ENCODE measurements at regions not wholly inside any gene's neighbourhood (a gene's known extent, or its start where the extent isn't known, plus 50 kb on each side); places are given as distances from the start of the nearest gene placed in this dataset.

DNA sequence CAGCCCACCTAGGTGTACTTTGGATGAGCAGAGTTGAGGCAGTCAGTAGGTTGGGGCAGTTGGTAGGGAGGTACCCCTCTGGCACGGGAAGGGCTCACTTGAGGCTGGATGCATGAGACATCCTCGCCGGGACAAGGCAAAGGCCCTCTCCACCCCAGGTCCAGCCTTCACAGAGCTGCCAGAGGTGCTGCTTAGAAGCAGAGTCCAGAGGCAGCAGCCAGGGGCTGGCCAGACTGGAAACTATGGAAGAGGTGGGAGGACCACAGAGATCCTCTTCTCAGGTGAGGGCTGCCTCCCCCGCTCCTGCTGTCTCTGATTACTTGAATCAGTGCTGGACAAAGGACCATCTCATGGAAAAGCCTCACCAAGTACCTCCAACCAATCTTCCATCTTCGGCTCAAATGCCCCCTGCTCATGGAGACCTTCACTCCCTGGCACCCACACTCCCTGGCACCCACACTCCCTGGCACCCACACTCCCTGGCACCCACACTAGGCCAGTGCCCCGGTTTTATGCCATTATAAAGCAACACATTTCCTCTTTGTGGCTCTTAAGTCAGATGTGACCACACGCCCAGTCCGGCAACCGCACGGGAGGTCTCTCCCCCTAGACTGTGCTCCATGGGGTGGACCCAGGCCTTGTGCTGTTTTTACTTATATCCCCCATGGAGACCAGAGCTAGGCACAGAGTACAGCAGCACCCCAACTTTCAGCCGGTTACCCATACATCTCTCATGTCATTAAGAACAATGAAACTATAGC, 100.1 kb downstream of the YTHDF1 start:
- no peak for DNase-seq (ENCODE audit: low spot score)

DNA sequence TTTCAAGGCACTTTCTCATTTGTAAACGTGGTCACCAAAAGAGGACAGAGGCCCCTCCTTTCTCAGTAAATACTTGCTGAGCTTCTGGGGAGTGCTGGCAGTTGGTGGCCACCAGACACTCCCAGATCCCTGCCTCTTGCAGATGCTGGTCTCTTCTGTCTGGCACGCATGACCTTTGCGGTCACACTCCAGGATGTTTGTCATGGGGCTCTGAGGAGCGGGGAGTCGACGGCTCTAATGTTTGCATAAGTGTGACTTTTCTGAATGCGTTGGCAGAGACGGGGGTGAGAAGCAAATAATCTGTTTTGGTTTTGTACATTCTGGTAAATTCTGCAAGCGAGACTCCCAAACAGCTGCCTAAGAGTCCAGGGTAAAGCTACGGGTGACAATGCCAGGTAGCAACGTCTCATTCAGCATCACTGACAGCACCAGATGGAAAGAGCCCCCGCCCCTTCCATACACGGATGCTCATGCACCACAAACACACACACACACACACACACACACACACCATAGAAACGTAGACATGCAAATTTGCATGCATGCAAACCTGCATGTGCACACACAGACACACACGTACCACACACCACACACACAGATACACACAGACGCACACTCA, 101.1 kb downstream of the YTHDF1 start:
- no peak for DNase-seq (ENCODE audit: low spot score)

DNA sequence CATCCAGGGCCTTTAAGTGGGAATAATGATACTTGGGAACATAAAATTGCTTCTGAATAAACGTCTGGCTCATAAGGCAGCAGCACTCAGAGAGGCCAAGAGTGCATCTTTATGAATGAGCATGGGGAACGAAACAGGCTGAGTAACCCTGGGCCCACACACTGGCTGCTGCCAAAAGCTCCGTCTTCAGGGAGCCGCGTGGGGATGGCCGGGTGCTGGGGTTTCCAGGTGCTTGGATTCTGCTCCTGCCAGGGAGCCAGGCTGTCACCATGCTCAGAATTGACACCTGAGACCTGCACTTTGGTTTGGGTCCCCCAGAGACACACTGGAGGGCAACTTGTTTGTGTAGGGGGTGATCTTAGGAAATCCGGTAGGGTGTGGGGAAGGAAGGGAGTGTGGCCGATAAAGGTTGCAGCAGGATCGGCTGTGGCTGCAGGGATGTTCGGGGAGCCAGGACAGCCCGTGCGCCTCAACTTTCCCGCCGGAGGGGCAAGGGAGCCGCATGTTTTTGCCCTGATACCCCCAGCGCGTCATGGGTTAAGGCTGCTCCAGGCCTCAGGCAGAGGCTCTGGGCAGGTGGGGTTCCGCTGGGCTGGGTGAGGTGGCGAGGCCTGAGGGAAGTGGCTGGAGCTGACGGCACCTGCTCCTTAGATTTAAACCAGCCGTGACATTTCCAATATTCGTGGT, 101.8 kb downstream of the YTHDF1 start:
- no peak for DNase-seq (ENCODE audit: low spot score)

DNA sequence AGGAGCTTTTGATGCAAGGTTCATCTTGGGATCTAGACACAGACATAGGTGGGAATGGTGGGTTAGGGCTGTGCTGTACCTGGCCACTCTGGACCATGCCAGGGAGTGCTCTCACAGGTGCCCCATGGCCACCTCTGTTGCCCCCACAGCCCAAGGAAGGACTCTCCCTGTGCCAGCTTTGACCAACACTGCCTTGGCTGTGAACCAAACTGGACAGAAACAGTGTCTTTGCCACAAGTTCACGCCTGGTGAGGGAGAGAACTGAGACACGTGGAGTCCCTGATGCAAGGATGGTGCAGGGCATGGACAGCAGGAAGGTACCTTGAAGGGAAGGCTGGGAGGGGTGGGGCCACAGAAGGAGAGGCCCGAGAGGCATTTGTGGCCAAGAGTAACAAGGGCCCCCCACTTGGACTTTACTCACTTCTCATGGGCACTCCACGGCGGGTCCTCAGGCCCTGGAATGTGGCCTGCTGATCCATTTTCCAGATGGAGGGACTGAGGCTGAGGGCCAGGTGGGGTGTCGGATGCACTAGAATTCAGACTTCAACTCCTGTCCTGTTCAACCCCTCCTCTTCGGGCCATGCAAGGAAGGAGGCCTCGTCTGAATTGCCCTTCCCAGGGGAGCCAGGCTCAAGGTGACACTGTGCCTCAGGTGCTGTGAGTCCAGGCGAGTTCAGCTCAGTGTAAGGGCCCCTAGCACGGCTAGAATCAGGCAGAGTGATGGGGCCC, 103.3 kb downstream of the YTHDF1 start:
- no peak for DNase-seq (ENCODE audit: low spot score)

- DNase-seq (ENCODE audit: low spot score), result no peak
Observed at GRCh38 chr20:63108247-63108646, 101.5 kb upstream of the BHLHE23 start.

GRCh38 chr20:63107449-63108200, 100.9 kb upstream of the BHLHE23 start:
- DNase-seq (ENCODE audit: low spot score), result no peak

DNA sequence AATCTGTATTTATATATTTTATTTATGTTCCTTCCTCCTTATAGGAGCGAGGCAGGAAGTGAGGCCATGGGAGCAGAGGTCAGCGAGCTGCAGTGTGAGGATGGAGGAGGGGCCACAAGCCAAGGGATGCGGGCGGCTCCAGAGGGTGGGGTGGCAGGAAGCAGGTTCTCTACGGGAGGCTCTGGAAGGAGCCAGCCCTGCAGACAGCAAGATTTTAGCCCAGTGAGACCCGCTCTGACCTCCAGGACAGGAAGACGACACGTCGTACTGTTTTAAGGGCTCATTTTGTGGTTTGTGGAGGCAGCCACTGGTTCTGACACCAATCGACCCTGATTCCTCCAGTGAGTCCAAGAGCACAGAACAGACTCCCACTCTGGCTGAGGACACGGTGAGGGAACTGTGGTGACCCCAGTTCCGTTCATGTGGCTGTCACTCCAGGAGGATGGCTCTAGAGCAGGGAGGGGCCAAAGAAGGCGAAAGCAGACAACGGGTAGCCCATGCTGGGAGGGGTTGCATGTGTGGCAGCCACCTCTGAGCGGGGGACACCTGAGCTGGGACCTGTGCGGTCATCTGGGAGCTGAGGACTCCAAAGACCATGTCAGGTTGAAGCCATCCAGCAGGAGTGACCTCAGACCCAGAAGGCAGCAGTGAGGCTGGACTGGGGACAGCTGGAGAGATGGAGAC, 100.1 kb upstream of the BHLHE23 start:
- DNase-seq (ENCODE audit: low spot score), result no peak

DNA sequence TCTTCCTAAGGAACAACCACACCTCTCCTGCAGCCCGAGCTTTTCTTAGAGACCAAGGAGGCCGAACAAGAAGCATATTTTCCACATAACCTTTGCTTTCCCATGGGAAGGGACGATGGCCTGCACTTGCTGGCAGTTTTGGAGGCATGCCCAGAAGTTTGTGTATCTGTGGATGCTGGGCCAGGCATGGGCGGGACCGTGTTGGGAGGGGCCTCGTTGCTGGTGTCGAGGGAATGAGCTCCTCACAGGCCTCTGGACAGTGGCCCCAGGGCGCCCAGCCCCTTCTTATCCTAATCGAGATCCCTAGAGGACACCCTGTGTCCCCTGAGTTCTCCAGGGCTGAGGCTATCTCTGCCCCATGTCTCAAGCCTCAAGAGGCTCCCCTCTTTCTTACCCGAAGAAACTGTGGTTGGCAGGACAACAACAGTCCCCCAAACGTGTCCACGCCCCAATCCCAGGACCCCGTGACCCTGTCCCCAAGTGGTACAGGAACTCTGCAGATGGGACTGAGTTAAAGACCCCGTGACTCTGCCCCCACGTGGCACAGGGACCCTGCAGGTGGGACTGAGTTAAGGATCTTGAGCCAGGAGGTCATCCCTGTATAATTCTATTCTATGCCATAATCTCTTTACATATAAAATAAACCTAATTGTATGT, 99.5 kb upstream of the BHLHE23 start:
- DNase-seq (ENCODE audit: low spot score), result no peak

DNA sequence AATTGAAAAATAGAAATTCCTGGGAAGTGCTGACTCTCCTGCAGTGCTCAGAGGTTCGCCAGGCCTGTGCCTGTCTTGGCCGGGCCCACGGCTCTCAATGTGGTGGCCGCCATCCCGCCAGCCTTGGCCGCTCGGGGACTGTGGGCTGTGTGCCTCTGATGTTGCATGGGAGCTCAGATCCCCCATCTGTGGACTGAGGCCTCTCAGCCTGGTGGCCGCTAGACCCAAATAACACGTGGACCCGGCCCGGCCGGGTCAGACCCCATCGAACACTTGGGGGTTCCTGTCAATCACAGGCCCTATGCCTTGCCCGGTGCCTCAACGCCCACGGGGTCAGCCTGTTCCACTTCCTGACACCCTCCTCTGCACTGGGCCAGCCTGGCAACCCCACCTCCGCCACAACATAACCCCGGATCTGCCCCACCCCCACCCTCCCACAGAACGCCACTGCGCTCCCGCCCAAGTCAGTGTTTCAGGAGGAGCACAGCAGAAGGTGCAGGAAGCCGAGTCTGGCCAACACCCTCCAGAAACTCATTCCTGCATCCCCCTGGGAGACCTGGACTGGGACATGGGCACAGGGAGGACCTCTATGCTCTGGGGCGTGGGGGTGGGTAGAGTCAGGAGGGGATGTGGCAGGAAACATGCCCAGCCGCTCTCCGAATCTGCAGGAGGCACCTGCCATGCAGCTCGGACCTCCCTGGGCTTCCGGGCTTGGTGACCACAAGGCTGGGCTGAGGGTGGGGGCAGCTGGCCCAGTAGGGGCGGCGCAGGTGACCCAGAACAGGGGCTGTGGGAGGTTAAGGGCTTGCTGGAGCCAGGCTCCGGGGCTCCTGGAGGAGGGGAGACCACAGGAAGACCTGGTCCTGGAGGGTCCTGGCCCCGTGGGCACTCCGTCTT, 98.7 kb upstream of the BHLHE23 start:
- no peak for DNase-seq (ENCODE audit: low spot score)

DNA sequence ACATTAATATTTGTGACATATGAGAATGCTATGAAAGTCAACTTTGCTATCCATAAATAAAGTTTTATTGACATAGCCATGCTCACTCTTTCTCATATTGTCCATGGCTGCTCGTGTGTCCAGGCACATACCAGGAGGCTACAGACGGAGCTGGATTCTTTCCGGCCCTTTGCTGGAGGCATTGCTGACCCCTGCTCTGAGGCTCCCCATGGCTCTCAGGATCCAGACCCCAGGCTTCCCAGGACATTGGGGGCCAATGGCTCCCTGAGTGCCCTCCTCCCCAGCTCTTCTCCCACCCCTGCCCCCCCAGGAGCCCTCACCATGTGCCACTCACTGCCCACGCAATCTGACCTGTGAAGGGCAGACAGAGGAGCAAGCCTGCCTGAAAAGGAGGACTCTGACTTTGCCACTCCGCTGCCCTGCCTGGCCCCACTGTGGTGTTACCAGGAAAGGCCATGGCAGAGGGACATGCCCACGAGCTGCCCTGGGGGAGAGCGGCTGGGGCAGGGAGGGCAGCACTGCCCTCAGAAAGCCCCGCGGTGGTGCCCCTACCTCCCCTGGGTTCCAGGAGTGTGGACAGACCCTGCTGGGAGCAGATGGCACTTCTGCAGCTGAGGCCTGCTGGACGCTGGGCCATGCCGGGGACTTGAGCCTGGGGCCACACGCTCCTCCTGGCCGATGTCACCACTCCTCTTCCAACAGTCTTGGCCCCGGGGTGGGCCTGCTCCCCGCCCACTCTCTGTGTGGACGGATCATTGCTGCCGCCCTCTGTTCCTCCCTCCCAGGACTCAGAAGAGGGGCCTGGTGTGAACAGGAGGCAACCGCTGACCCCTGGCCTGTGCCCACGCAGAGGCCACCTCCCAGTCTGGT, 97.8 kb upstream of the BHLHE23 start:
- no peak for DNase-seq (ENCODE audit: low spot score)

- DNase-seq (ENCODE audit: low spot score), result peak; percentile 44
Observed at GRCh38 chr20:63103402-63104311, 96.9 kb upstream of the BHLHE23 start.

DNA sequence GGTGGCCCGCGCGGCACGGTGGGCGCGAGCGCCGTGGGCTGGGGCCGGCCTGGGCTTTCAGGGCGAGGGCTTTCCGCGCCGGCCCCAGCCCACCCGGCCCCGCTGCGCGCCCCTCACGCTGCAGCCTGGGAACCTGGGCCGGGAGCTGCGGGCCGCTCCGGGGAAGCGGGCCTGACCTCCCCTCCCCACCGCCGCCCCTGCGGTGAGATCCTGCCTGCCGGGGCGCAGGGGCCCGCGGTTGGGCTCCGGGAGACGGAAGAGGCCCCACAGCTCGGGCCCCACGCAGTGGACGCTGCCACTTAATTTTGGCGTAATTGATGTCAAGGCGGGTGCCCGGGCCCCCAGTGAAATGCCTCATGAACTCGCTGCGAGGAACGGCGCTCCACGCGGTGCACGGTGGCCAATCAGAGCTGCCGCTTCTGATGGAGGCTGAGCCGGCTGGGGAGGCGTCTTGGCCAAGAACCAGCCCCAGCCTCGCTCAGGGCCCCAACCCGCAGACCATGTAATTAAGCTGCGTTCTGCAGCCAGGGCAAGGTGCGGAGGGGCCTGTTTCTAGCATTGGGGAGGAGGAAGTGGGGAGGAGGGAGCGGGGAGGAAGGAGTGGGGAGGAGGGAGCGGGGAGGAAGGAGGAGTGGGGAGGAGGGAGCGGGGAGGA, 96.1 kb upstream of the BHLHE23 start:
- no peak for DNase-seq (ENCODE audit: low spot score)

DNA sequence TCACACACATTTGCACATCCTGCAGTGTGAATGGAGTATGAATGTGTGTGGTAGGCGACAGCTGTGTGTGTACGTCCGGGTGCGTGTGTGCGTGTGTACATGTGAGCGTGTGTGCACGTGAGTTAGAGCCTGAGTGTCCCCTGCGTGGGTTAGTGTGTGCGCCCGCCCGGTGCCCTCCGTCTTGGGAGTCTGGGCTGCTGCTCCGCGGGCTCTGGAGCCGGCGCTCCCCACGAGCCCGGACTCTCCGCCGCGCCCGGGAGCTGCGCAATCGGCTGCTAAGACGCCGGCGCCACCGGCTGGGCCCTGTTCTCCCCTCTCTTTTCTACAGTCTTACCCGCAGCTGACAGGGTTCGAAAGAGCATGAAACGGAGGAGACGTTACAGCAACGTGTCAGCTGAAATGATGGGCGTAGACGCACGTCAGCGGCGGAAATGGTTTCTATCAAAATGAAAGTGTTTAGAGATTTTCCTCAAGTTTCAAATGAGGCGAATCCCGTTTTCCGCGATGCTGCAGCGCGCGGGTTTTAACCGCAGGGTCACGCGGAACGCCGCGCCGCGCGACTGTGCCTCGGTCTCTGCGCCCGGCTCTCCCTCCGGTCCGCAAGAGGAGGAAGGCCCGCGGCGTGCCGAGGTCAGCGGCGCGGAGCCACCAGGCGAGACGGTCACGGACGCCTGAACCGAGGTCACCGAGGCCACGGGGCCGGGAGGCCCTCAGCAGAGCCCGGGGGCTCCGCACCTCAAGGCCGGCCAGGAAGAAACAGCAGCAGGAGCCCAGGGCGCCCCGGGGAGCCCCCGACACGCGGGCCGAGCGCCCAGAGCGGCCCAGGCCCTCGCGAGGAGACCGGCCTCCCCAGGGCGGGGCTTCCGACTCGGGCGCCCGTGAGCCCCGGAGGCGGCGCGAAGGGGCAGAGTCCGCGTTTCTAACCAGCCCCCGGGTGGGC, 95.3 kb upstream of the BHLHE23 start:
- no peak for DNase-seq (ENCODE audit: low spot score)

DNA sequence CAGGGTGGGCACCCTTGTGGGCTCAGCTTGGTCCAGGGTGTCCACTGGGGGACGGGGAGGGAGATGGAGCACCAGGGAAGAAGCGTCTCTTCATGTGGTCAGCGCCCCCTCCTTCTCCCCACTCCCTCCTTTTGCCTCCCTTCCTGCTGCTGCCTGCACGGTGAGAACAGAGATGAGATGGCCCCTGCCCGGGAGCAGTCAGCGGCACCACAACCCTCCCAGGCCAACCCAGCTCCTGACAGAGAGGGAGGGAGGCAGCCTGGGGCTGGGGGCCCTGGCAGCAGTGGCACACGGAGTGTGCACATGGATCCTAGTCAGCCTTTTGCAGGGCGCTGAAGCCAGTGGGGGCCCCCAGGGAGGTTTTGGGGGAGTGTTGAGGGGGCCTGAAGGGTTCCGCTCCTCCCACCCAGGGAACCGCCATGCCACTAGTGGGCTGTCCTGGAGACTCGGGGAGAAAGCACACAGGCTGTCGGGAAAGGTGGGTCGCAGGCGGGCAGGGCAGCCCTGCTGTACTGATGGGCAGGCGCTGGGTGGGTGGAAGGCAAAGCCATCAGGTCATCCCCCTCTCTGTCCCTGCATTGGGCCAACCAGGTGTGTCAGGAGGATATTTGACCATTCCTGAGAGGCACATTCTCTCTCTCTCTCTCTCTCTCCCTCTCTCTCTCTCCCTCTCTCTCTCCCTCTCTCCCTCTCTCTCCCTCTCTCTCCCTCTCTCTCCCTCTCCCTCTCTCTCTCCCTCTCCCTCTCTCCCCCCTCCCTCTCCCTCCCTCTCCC, 94.3 kb upstream of the BHLHE23 start:
- no peak for DNase-seq (ENCODE audit: low spot score)

All from NAMALWA (cell line).